Putamen (tissue), 1 donor: ENCODE measurements at regions not wholly inside any gene's neighbourhood (a gene's known extent, or its start where the extent isn't known, plus 50 kb on each side); places are given as distances from the start of the nearest gene placed in this dataset.
"Not testable (repeated sequence)": the region's sequence is repeated elsewhere in the genome, so short reads cannot be mapped to it uniquely, and the experiment has no call there.

Source experiments
- DNase-seq: peaks from one replicate; pipeline ENCODE4 v3.0.0-alpha.2; 2016; ENCODE audit warnings: low spot score

DNA sequence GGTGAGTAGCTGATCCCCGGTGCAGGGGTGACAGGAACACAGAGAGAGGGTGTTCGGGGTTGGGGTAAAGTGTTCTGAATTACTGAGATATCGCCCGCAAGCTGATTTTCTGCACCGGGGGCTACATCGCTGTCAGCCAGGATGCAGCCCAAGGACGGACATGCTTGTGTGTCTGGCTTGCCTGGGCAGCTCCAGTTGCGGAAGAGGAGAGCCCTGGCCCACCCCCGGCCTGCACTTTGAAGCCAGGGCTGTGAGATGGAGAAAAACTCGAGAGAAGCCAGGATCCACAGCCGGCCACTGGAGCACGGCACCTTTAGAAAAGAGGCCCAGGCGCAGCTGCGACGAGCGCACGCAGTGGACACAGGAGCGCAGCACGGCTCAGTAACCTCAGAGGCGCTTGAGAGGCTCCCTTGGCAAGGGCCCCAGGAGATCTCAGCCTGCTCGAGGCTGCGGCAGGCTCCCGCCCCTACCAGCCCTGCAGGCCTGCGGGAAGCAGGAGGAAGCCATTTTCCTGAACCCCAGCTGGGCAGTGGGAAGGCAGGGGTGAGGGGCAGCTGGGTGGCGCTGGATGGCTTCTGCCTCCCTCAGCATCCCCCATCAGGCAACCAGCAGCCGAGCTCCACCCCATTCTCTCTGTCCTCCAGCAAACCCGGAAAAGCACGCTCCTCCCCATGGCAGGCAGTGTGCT lies 59.2 kb downstream of the C9orf50 start:
- DNase-seq: no peak

GRCh38 chr9:129560881-129561306 lies 60.0 kb downstream of the C9orf50 start:
- no peak for DNase-seq

DNA sequence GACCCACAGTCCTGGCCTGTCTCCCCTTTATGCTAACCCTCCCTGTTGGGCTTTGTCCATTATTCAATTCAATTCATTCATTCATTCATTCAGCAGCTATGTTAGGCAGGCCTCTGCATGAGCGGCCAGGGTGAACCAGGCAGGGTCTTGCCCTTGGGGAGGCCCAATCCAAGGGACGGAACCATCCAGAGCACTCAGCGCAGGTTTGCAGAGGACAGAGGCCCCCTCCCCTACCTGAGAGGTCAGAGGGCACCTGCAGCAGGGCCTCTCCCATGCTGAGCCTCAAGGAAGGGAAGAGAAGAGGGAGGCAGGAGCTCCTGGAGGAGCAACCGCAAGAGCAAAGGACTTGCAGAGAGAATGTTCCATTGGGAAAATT lies 61.4 kb downstream of the C9orf50 start:
- no peak for DNase-seq

DNA sequence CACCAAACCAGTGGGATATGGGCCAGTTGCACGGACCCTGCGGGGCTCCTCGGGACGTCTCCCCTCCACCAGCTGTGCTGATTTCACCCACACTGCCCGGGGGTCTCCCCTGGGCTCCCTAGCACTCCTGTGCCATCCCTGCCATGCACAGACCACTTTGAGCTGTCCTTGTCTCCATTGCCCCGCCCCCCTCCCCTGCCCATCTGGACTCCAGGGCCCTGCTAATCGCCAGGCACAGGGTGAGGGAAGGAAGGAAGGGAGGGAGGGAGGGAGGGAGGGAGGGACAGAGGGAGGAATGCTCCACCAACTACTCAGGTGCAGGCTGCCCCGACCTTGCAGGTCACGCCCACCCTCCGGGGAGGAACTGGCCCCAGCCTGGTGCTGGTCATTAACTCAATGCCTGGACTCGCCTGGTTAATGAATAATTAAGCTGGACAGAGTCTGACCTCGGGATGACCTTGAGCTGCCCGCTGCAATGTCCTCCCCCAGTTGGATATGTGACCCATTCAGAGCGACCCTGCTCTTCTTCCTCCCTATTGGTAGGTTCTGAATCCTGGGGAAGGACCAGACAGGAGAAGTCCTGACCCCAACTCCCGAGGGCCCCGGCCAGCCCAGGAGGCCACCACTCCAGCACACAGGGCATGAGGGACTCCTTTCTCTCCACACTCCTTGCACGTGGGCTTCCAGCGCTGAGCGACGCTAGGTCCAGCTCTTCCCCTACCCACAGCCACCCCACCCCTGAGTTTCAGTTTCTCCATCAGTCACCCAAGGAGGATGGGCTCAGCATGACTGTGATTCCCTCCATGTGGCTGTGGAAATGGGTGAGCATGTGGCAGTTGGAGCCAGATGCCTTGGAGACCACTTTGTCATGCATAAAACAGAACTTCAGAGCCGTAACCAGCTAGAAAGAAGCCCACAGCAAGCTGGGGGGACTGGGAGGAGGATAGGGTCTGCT lies 62.1 kb downstream of the C9orf50 start:
- no peak for DNase-seq

DNA sequence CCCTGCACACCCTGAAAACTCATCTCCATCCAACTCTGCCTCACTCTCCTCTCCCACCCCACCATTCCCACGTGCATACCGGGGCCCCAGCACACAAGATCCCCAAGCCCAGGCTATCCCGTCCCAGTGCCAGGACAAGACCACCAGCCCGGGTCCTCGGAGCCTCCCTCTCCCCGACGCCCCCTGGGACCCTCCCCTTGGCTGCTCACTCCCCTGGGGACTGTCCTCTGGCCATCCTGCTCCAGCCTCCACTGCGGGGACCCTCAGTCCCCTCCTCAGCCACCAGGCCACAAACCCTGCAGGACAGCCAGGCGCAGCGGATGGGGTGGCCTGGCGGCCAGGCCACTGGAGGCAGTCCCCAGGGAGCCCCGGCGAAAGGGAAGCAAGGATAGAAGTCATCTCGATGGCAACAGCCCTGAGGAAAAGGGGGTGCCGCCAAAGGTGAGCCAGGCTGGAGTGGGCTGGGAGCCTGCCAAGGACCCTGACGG lies 62.8 kb downstream of the C9orf50 start:
- no peak for DNase-seq

GRCh38 chr9:129557192-129558036 lies 63.5 kb downstream of the C9orf50 start:
- no peak for DNase-seq

DNA sequence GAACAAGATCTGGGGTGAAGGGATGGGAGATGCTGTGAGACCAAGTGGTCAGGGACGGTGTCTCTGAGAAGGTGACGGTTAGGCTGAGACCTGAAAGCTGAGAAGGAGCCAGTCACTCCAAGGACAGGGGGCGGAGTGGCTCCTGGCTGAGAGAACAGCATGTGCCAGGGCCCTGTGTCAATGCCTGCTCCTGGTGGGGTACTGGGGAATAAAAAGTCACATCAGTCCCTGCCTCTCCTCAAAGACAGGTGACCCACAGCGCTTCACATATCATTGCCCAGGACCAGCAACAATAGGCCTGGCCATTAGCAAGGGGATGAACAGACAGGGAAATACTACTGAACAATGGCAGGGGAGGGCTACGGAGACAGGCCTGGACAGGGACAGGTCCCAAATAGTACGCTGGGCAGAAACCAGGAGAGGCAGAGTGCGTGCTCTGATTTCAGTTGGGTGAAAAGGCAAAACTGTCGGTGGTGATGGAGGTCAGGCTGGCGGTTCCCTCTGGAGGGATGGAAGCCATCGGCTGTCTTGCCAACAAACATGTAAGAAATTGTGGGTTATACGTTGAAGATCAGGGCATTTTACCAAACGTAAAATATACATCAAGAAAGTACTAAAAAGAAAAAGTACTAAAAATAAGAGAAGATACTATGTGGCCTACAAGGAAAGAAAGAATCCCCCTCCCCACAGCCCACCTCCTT lies 64.3 kb downstream of the C9orf50 start:
- DNase-seq: no peak

GRCh38 chr9:129555512-129556215 lies 65.2 kb downstream of the C9orf50 start:
- no peak for DNase-seq

- no peak for DNase-seq
Observed at GRCh38 chr9:129554649-129555048, 66.3 kb downstream of the C9orf50 start.

- no peak for DNase-seq
Observed at GRCh38 chr9:129553277-129553676, 67.6 kb downstream of the C9orf50 start.

DNA sequence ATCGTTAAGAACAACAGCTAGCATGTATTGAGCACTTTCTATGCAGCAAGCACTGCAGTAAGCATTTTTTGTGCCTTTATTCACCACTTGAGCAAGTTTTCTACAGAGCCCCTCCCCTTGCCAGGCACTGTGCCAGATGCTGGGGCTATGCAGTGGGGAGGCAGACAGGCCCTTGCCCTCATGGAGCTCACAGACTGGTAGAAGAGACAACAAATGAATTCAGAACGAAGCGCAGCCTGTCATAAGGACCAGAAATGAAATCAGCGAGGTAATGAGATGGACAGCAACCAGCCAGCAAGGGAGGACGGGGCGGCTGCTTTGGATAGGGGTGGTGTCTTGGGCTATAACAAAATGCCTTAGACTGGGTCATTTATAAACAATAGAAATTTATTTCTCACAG lies 68.8 kb downstream of the C9orf50 start:
- no peak for DNase-seq

- no peak for DNase-seq
Observed at GRCh38 chr9:129551393-129551973, 69.4 kb downstream of the C9orf50 start.

DNA sequence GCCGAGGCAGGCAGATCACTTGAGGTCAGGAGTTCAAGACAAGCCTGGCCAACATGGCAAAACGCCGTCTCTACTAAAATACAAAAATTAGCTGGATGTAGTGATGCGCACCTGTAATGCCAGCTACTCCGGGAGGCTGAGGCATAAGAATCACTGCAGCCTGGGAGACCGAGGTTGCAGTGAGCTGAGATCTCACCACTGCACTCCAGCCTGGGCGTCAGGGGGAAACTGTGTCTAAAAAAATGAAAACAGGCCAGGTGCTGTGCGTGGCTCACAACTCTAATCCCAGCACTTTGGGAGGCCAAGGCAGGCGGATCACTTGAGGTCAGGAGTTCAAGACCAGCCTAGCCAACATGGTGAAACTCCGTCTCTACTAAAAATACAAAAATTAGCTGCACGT lies 69.9 kb downstream of the C9orf50 start:
- not testable (repeated sequence) for DNase-seq

GRCh38 chr9:129550199-129550839 lies 70.6 kb downstream of the C9orf50 start:
- DNase-seq: peak; percentile 78

DNA sequence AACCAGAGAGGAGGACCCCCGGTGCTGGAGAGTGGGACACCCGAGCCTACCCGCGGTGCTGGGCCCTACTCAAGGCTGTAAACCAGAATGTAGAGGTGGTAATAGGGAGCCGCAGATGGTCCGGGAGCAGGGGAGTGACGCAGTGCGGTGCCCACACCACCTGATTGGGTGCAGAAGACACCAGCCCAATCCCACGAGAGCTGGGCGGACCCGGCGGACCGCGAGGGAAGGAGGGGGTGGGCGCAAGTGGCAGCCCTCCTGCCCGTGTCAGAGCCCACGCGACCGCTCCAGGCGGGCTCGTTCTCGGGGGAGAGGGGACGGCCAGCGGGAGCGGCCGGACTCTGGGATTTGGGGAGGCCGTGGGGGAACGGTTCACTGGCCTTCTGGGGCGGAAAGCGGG lies 71.2 kb downstream of the C9orf50 start:
- no peak for DNase-seq

GRCh38 chr9:129549139-129549538 lies 71.8 kb downstream of the C9orf50 start:
- DNase-seq: no peak

GRCh38 chr9:129548571-129549135 lies 72.2 kb downstream of the C9orf50 start:
- no peak for DNase-seq

GRCh38 chr9:129547869-129548570 lies 72.9 kb downstream of the C9orf50 start:
- no peak for DNase-seq

DNA sequence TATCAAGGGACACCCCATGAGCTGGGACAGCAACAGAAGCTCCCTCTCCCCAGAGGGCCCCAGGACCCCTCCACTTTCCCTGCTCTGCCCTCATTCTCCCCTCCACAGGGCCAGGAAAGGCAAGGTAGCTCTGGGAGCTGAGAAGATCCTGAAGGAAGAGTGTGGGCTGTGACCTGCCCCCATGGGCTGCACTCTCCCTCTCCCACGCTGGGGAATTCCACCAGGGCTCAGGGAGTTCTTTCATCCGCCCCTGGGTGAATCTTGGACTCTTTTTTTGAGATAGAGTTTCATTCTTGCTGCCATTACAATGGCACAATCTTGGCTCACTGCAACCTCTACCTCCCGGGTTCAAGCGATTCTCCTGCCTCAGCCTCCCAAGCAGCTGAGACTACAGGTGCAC lies 73.8 kb downstream of the C9orf50 start:
- DNase-seq: no peak
